HepG2 (cell line): ENCODE measurements at regions not wholly inside any gene's neighbourhood (a gene's known extent, or its start where the extent isn't known, plus 50 kb on each side); places are given as distances from the start of the nearest gene placed in this dataset.

Source experiments
- AGO2 ChIP-seq: fragments of 200-400 bp; formaldehyde crosslinking; optimal IDR thresholded peaks from 2 replicates; pipeline ENCODE3; 2017; ENCODE audit warnings: mild to moderate bottlenecking, low read depth, low read length, moderate library complexity
- CENPBD1 ChIP-seq: sonication (generic); formaldehyde crosslinking; IDR thresholded peaks from 2 replicates; pipeline ENCODE4 v1.8.0; 2022; ENCODE audit warnings: missing genetic modification reagents, low read depth, mild to moderate bottlenecking, borderline replicate concordance
- DDIT3 ChIP-seq: sonication (generic); formaldehyde crosslinking; IDR thresholded peaks from 2 replicates; pipeline ENCODE4 v1.4.0; 2020; ENCODE audit warnings: mild to moderate bottlenecking, missing genetic modification reagents
- EHMT2 ChIP-seq: fragments of 200-600 bp; sonication (generic); IDR thresholded peaks from 2 replicates; pipeline ENCODE4 v1.7.0; 2017; ENCODE audit warnings: antibody characterized with exemption, low read depth, low read length, borderline replicate concordance
- ERF ChIP-seq: IDR thresholded peaks from 2 replicates; pipeline ENCODE4 v1.6.1; 2018; ENCODE audit warnings: missing biosample characterization, missing genetic modification reagents
- HIC2 ChIP-seq: sonication (generic); formaldehyde crosslinking; IDR thresholded peaks from 2 replicates; pipeline ENCODE4 v1.9.0; 2022; ENCODE audit warnings: low read depth, missing genetic modification reagents
- HIVEP1 ChIP-seq: sonication (generic); formaldehyde crosslinking; IDR thresholded peaks from 2 replicates; pipeline ENCODE4 v1.4.0; 2020; ENCODE audit warnings: mild to moderate bottlenecking, missing genetic modification reagents
- HOXA7 ChIP-seq: sonication (generic); formaldehyde crosslinking; IDR thresholded peaks from 2 replicates; pipeline ENCODE4 v1.8.1; 2022; ENCODE audit warnings: mild to moderate bottlenecking, missing genetic modification reagents, moderate library complexity
- JUNB ChIP-seq: sonication (generic); formaldehyde crosslinking; IDR thresholded peaks from 2 replicates; pipeline ENCODE4 v1.8.0; 2022; ENCODE audit warnings: missing genetic modification reagents, mild to moderate bottlenecking, borderline replicate concordance
- KDM1A ChIP-seq: IDR thresholded peaks from 2 replicates; pipeline ENCODE4 v1.6.1; 2016; ENCODE audit warnings: missing compliant biosample characterization
- MBNL3 ChIP-seq: fragments of 250-450 bp; sonication (Bioruptor Pico); conservative IDR thresholded peaks from 2 replicates; pipeline ENCODE4 v1.8.0; 2022; ENCODE audit warnings: mild to moderate bottlenecking, inconsistent platforms
- PCBP1 ChIP-seq: fragments of 200-400 bp; formaldehyde crosslinking; IDR thresholded peaks from 2 replicates; pipeline ENCODE4 v1.6.1; 2017; ENCODE audit warnings: mild to moderate bottlenecking, low read depth, low read length, borderline replicate concordance
- RFXANK ChIP-seq: IDR thresholded peaks from 2 replicates; pipeline ENCODE4 v1.6.1; 2016
- SPEN ChIP-seq: sonication (generic); formaldehyde crosslinking; IDR thresholded peaks from 2 replicates; pipeline ENCODE4 v1.5.1; 2020; ENCODE audit warnings: low read depth, mild to moderate bottlenecking, missing genetic modification reagents
- TFDP1 ChIP-seq: IDR thresholded peaks from 2 replicates; pipeline ENCODE4 v1.6.1; 2016; ENCODE audit warnings: missing compliant biosample characterization, missing genetic modification reagents, borderline replicate concordance
- THYN1 ChIP-seq: sonication (generic); formaldehyde crosslinking; IDR thresholded peaks from 2 replicates; pipeline ENCODE4 v1.8.1; 2023; ENCODE audit warnings: low read depth, mild to moderate bottlenecking, moderate library complexity, missing genetic modification reagents, borderline replicate concordance
- ZFX ChIP-seq: sonication (generic); formaldehyde crosslinking; IDR thresholded peaks from 2 replicates; pipeline ENCODE4 v1.4.0; 2020; ENCODE audit warnings: mild to moderate bottlenecking, low read depth, missing genetic modification reagents, moderate library complexity
- ZKSCAN1 ChIP-seq: fragments of 150-350 bp; IDR thresholded peaks from 2 replicates; pipeline ENCODE4 v1.6.1; 2014; ENCODE audit warnings: low read length
- ZNF101 ChIP-seq: sonication (generic); formaldehyde crosslinking; IDR thresholded peaks from 2 replicates; pipeline ENCODE4 v1.4.0; 2020; ENCODE audit warnings: mild to moderate bottlenecking, low read depth, missing genetic modification reagents, borderline replicate concordance
- ZNF207 ChIP-seq: fragments of 450-650 bp; IDR thresholded peaks from 2 replicates; pipeline ENCODE4 v1.6.1; 2016; ENCODE audit warnings: antibody characterized with exemption, borderline replicate concordance
- ZNF230 ChIP-seq: sonication (generic); formaldehyde crosslinking; IDR thresholded peaks from 2 replicates; pipeline ENCODE4 v1.4.0; 2020; ENCODE audit warnings: mild to moderate bottlenecking, missing genetic modification reagents
- ZNF256 ChIP-seq: sonication (generic); formaldehyde crosslinking; conservative IDR thresholded peaks from 2 replicates; pipeline ENCODE4 v1.4.0; 2020; ENCODE audit warnings: missing genetic modification reagents
- ZNF414 ChIP-seq: sonication (generic); formaldehyde crosslinking; IDR thresholded peaks from 2 replicates; pipeline ENCODE4 v1.5.0; 2020; ENCODE audit warnings: missing genetic modification reagents
- ZNF557 ChIP-seq: sonication (generic); formaldehyde crosslinking; IDR thresholded peaks from 2 replicates; pipeline ENCODE4 v1.4.0; 2020; ENCODE audit warnings: missing genetic modification reagents
- ZNF605 ChIP-seq: sonication (generic); formaldehyde crosslinking; IDR thresholded peaks from 2 replicates; pipeline ENCODE4 v1.8.0; 2022; ENCODE audit warnings: mild to moderate bottlenecking, missing genetic modification reagents
- ZNF782 ChIP-seq: sonication (generic); formaldehyde crosslinking; IDR thresholded peaks from 2 replicates; pipeline ENCODE4 v1.4.0; 2020; ENCODE audit warnings: missing genetic modification reagents, mild to moderate bottlenecking, borderline replicate concordance

- TF ChIP-seq CENPBD1 (CRISPR knock-in tag) (no peak; the same call in 1 of the 2 replicates), ZNF230 (no peak), ZNF256 (CRISPR knock-in tag) (no peak), ZNF782 (CRISPR knock-in tag) (peak; percentile 55; the same call in 1 of the 2 replicates), ZKSCAN1 (no peak), KDM1A (CRISPR knock-in tag) (peak; percentile 23; the same call in 1 of the 2 replicates), EHMT2 (no peak), JUNB (no peak), ZNF101 (CRISPR knock-in tag) (no peak), PCBP1 (0 out of 2 replicates have a peak, but pooled peaks have one; percentile 82), HIC2 (peak; percentile 99), MBNL3 (no peak), TFDP1 (CRISPR knock-in tag) (peak; percentile 88; the same call in 1 of the 2 replicates), ZNF605 (CRISPR knock-in tag) (peak; percentile 84), ZNF557 (CRISPR knock-in tag) (no peak), THYN1 (CRISPR knock-in tag) (no peak), ZNF414 (CRISPR knock-in tag) (no peak; the same call in 1 of the 2 replicates), ZFX (CRISPR knock-in tag) (peak; percentile 96), AGO2 (peak; percentile 90), ZNF207 (no peak), HOXA7 (no peak), DDIT3 (CRISPR knock-in tag) (no peak), ERF (peak; percentile 82; the same call in 1 of the 2 replicates), HIVEP1 (CRISPR knock-in tag) (peak; percentile 82), SPEN (CRISPR knock-in tag) (peak; percentile 90), RFXANK (no peak)
Observed at GRCh38 chr4:3827616-3828492, 61.7 kb downstream of the ADRA2C start (continued).
